CD14-positive monocyte (primary cell): ENCODE measurements at regions not wholly inside any gene's neighbourhood (a gene's known extent, or its start where the extent isn't known, plus 50 kb on each side); places are given as distances from the start of the nearest gene placed in this dataset.

ENCODE experiments used
- DNase-seq, 3 donors: peaks; one replicate each; pipeline ENCODE4 v3.0.0-alpha.2; 2011 to 2022
- H2AFZ ChIP-seq: 2 replicates; pipeline ENCODE4 v1.6.0; 2012; ENCODE audit warnings: mild to moderate bottlenecking, low read depth, low read length, inconsistent platforms; ENCODE audit not compliant: insufficient read depth, poor library complexity, severe bottlenecking
- H3K27ac ChIP-seq, 2 donors: 1 replicate in 1 of 2; 2 replicates in 1 of 2; pipeline ENCODE4 v1.5.1; 2012 to 2013; ENCODE audit warnings: low read length in 2 of 2, control low read depth in 1 of 2, inconsistent platforms in 1 of 2, low read depth in 1 of 2, mild to moderate bottlenecking in 1 of 2
- H3K27me3 ChIP-seq, 2 donors: one replicate each; pipeline versions ENCODE4 v1.6.0 to v1.6.1; 2011 to 2013; ENCODE audit warnings: low read length in 2 of 2; ENCODE audit not compliant: control insufficient read depth in 2 of 2, insufficient read depth in 2 of 2
- H3K36me3 ChIP-seq, 2 donors: replicated peaks in 1 of 2; 1 replicate in 1 of 2; 2 replicates in 1 of 2; pipeline versions ENCODE4 v1.5.1 to v1.6.1; 2012 to 2013; ENCODE audit warnings: low read length in 2 of 2, control low read depth in 1 of 2, inconsistent platforms in 1 of 2, mild to moderate bottlenecking in 1 of 2; ENCODE audit not compliant: insufficient read depth in 2 of 2, control insufficient read depth in 1 of 2
- H3K4me1 ChIP-seq, 2 donors: 1 replicate in 1 of 2; 2 replicates in 1 of 2; pipeline versions ENCODE4 v1.5.1 to v1.6.1; 2012 to 2013; ENCODE audit warnings: low read length in 2 of 2, control low read depth in 1 of 2, inconsistent platforms in 1 of 2, mild to moderate bottlenecking in 1 of 2, moderate library complexity in 1 of 2; ENCODE audit not compliant: insufficient read depth in 2 of 2, control insufficient read depth in 1 of 2
- H3K4me2 ChIP-seq: replicated peaks from 2 replicates; pipeline ENCODE3; 2012; ENCODE audit warnings: low read length, moderate library complexity, mild to moderate bottlenecking; ENCODE audit not compliant: poor library complexity, severe bottlenecking; ENCODE audit errors: extremely low read depth
- H3K4me3 ChIP-seq, 3 experiments: fragments of 200-600 bp in 1 of 3; sonication (generic) in 1 of 3; replicated peaks in 1 of 3; 1 replicate in 2 of 3; 2 replicates in 1 of 3; pipeline ENCODE4 v1.5.1; 2011 to 2013; ENCODE audit warnings: low read length in 3 of 3, mild to moderate bottlenecking in 3 of 3, control low read depth in 2 of 3, low read depth in 2 of 3, inconsistent platforms in 1 of 3, moderate library complexity in 1 of 3
- H3K79me2 ChIP-seq: 2 replicates; pipeline ENCODE4 v1.6.0; 2012; ENCODE audit warnings: mild to moderate bottlenecking, control low read depth, inconsistent platforms, low read length, moderate library complexity; ENCODE audit not compliant: insufficient read depth
- H3K9ac ChIP-seq: 2 replicates; pipeline ENCODE4 v1.6.0; 2017; ENCODE audit warnings: low read length, mild to moderate bottlenecking; ENCODE audit not compliant: insufficient read depth, poor library complexity, severe bottlenecking
- H3K9me3 ChIP-seq, 2 donors: replicated peaks in 1 of 2; 1 replicate in 1 of 2; 2 replicates in 1 of 2; pipeline versions ENCODE4 v1.5.1 to v1.6.1; 2012 to 2013; ENCODE audit warnings: low read length in 2 of 2, control low read depth in 1 of 2; ENCODE audit not compliant: control insufficient read depth in 1 of 2, insufficient read depth in 1 of 2
- H4K20me1 ChIP-seq: 2 replicates; pipeline ENCODE4 v1.6.0; 2012; ENCODE audit warnings: mild to moderate bottlenecking, low read length, control low read depth, moderate library complexity; ENCODE audit not compliant: insufficient read depth
- H3K27ac Mint-ChIP-seq, 7 donors: one replicate each; pipeline ENCODE4 v1.8.0; 2020; ENCODE audit warnings: mild to moderate bottlenecking in 7 of 7, mixed read lengths in 7 of 7, moderate library complexity in 6 of 7, inconsistent platforms in 2 of 7
- H3K27me3 Mint-ChIP-seq, 3 donors: one replicate each; pipeline ENCODE4 v1.8.0; 2021 to 2022; ENCODE audit warnings: low read depth in 3 of 3, mild to moderate bottlenecking in 3 of 3, mixed read lengths in 3 of 3, moderate library complexity in 3 of 3, inconsistent platforms in 1 of 3
- H3K36me3 Mint-ChIP-seq, 2 donors: one replicate each; pipeline ENCODE4 v1.8.0; 2020; ENCODE audit warnings: mixed read lengths in 2 of 2, inconsistent platforms in 1 of 2, mild to moderate bottlenecking in 1 of 2
- H3K4me1 Mint-ChIP-seq: one replicate; pipeline ENCODE4 v1.8.0; 2020; ENCODE audit warnings: mild to moderate bottlenecking, mixed read lengths
- H3K4me3 Mint-ChIP-seq, 2 donors: one replicate each; pipeline ENCODE4 v1.8.0; 2020; ENCODE audit warnings: mild to moderate bottlenecking in 2 of 2, mixed read lengths in 2 of 2, moderate library complexity in 1 of 2
- H3K9me3 Mint-ChIP-seq, 7 donors: one replicate each; pipeline ENCODE4 v1.8.0; 2020 to 2022; ENCODE audit warnings: mixed read lengths in 7 of 7, mild to moderate bottlenecking in 6 of 7, moderate library complexity in 6 of 7, inconsistent platforms in 2 of 7
- WGBS: methylation state at CpG from one replicate; pipeline ENCODE4 v1.1.5; 2013; ENCODE audit warnings: missing lambda C conversion rate; ENCODE audit not compliant: insufficient coverage; 5-methylcytosine and 5-hydroxymethylcytosine counted together
- intact Hi-C, 2 donors: fragments of 100-400 bp; cut with micrococcal nuclease; formaldehyde crosslinking; loops; one replicate each; pipeline versions ENCODE4 v1.15.0 to v1.15.1; 2023
- TF ChIP-seq, protein P1 (sequence below): fragments of 200-600 bp; IDR thresholded peaks from one replicate; pipeline ENCODE4 v1.8.0; 2022; ENCODE audit warnings: antibody characterized with exemption, mild to moderate bottlenecking

DNA sequence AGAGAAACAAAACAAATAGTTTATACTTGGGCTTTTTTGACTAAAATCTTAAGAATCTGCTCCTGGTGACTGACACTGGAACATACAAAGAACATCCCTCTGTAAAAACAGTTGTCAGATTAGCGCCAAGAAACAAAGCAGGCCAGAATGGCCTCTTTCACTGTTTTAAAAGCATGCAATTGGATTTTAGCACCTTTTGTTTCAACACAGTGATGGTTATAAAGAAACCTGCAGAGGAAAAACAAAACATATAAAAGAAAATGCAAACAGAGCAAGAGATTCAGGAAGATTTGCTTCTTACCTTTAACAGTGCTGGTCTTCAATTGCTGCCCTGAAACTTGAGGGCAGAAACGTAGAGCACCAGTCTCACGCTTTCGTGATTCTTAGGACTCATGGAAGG, 652.2 kb upstream of the KCND2 start:
- intact Hi-C loops: no loop called here
- Mint-ChIP-seq H3K9me3 (peaks cover 0 to 1% (median 0%) of the 10 kb centered on the region in 7 donors), H3K36me3 (no peaks in the 10 kb centered on the region), H3K4me3 (no peak overlapping the region), H3K27ac (no peak overlapping the region), H3K4me1 (no peaks in the 10 kb centered on the region), H3K27me3 (no peaks in the 10 kb centered on the region)
- no peak for DNase-seq
- Histone ChIP-seq H3K36me3 (no peaks in the 10 kb centered on the region), H3K4me2 (no peak overlapping the region), H3K4me3 (no peak overlapping the region), H3K4me1 (no peaks in the 10 kb centered on the region), H3K27me3 (no peaks in the 10 kb centered on the region), H3K9ac (no peak overlapping the region), H3K27ac (no peak overlapping the region), H3K9me3 (no peaks in the 10 kb centered on the region), H3K79me2 (no peaks in the 10 kb centered on the region), H2AFZ (no peak overlapping the region), H4K20me1 (no peaks in the 10 kb centered on the region)
- TF ChIP-seq, protein P1, sequence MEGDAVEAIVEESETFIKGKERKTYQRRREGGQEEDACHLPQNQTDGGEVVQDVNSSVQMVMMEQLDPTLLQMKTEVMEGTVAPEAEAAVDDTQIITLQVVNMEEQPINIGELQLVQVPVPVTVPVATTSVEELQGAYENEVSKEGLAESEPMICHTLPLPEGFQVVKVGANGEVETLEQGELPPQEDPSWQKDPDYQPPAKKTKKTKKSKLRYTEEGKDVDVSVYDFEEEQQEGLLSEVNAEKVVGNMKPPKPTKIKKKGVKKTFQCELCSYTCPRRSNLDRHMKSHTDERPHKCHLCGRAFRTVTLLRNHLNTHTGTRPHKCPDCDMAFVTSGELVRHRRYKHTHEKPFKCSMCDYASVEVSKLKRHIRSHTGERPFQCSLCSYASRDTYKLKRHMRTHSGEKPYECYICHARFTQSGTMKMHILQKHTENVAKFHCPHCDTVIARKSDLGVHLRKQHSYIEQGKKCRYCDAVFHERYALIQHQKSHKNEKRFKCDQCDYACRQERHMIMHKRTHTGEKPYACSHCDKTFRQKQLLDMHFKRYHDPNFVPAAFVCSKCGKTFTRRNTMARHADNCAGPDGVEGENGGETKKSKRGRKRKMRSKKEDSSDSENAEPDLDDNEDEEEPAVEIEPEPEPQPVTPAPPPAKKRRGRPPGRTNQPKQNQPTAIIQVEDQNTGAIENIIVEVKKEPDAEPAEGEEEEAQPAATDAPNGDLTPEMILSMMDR: no peak
- WGBS: 60% methylated on average over 3 of the region's 4 CpGs

DNA sequence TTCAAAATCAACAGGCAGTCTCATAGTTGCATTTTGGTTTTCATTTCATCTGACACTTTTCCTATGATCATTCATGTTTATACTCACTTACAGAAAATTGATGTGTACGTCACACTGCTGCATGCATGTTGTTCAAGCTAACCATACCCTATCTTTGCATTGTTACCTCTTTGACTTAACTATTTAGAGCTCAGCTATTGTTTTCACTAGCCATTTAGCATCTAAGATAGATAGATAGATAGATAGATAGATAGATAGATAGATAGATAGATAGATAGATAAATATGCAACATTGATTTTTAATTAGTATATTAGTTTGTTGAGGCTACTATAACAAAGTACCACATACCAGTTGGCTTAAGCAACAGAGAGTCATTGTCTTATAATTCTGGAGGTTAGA, 649.5 kb upstream of the KCND2 start:
- no peak overlapping the region for H3K4me2 ChIP-seq
- no peaks in the 10 kb centered on the region for H3K4me1 ChIP-seq

More for the DNA sequence above, 649.5 kb upstream of the KCND2 start:
- no peaks in the 10 kb centered on the region for H3K79me2 ChIP-seq
- H4K20me1 ChIP-seq: no peaks in the 10 kb centered on the region
- Mint-ChIP-seq H3K27me3 (no peaks in the 10 kb centered on the region), H3K27ac (no peak overlapping the region), H3K4me3 (no peak overlapping the region), H3K36me3 (no peaks in the 10 kb centered on the region), H3K4me1 (no peaks in the 10 kb centered on the region), H3K9me3 (no peaks in the 10 kb centered on the region)
- TF ChIP-seq, protein P1: no peak
- no peaks in the 10 kb centered on the region for H3K27me3 ChIP-seq
- no peak overlapping the region for H3K27ac ChIP-seq
- no peak overlapping the region for H2AFZ ChIP-seq
- intact Hi-C loops: no loop called here
- no peaks in the 10 kb centered on the region for H3K9me3 ChIP-seq
- no peak for DNase-seq
- no peak overlapping the region for H3K4me3 ChIP-seq
- no peaks in the 10 kb centered on the region for H3K36me3 ChIP-seq
- no CpG with 5 or more reads among the region's 1 CpG for WGBS
- no peak overlapping the region for H3K9ac ChIP-seq
